Ishikawa (cell line): ENCODE measurements at regions not wholly inside any gene's neighbourhood (a gene's known extent, or its start where the extent isn't known, plus 50 kb on each side); places are given as distances from the start of the nearest gene placed in this dataset.

Experiments
- CEBPB ChIP-seq: IDR thresholded peaks from 2 replicates; pipeline ENCODE4 v1.6.1; 2012
- CREB1 ChIP-seq: IDR thresholded peaks from 2 replicates; pipeline ENCODE4 v1.6.1; 2012; ENCODE audit warnings: low read depth
- EGR1 ChIP-seq: IDR thresholded peaks from 2 replicates; pipeline ENCODE4 v1.6.1; 2012
- EP300 ChIP-seq: IDR thresholded peaks from 2 replicates; pipeline ENCODE4 v1.6.1; 2012; ENCODE audit warnings: borderline replicate concordance
- FOXM1 ChIP-seq: IDR thresholded peaks from 2 replicates; pipeline ENCODE4 v1.6.1; 2012; ENCODE audit warnings: low read depth, borderline replicate concordance
- NFIC ChIP-seq: IDR thresholded peaks from 2 replicates; pipeline ENCODE4 v1.6.1; 2012
- RAD21 ChIP-seq: IDR thresholded peaks from 2 replicates; pipeline ENCODE4 v1.6.1; 2012; ENCODE audit warnings: low read depth
- REST ChIP-seq: IDR thresholded peaks from 2 replicates; pipeline ENCODE4 v1.6.1; 2012; ENCODE audit warnings: low read depth, mild to moderate bottlenecking
- TAF1 ChIP-seq: IDR thresholded peaks from 2 replicates; pipeline ENCODE4 v1.6.1; 2012; ENCODE audit warnings: low read depth, mild to moderate bottlenecking
- TCF12 ChIP-seq: IDR thresholded peaks from 2 replicates; pipeline ENCODE4 v1.6.1; 2012; ENCODE audit warnings: low read depth
- TEAD4 ChIP-seq: IDR thresholded peaks from 2 replicates; pipeline ENCODE4 v1.6.1; 2012
- USF1 ChIP-seq: IDR thresholded peaks from 2 replicates; pipeline ENCODE4 v1.6.1; 2012
- YY1 ChIP-seq: IDR thresholded peaks from 2 replicates; pipeline ENCODE4 v1.6.1; 2012; ENCODE audit warnings: low read depth
- ZBTB7A ChIP-seq: IDR thresholded peaks from 2 replicates; pipeline ENCODE4 v1.6.1; 2012; ENCODE audit warnings: low read depth
- TF ChIP-seq, protein P1 (sequence below): IDR thresholded peaks from 2 replicates; pipeline ENCODE4 v1.6.1; 2012

DNA sequence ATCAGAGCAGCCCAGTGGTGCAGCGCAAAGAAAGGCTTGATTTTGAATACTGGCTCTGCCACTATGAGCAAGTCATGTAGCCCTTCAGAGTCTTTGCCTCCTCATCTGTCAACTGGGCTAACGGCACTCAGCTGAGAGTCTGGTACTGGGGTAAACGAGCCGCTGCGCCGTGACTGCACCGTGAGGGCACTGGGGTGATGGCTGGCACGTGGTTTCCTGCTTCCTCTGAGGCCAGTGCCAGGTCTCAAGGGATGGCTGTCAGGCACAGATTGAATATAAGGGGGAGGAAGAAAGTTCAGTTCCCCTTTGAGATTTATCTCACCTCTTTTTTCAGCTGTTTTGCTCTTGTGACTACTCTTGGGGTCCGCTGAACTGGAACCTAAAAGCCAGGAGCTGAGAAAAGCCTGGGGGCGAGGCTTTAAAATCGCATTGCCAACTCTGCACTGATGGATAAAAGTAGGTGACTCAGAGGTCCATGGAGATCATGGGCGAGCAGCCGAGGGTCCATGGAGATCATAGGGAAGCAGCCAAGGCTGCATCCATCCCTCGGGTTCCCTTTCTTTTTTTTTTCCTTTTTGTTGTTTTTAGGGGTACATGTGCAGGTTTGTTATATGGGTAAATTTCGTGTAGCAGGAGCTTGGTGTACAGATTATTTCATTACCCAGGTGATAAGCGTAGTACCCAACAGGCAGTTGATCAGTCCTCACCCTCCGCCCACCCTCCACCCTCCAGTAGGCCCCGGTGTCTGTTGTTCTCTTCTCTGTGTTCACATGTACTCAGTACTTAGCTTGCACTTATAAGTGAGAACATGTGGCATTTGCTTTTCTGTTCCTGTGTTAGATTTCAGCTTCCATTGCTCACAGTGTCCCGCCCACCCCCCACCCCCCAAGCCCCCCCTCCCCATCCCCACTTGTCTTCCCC lies 114.3 kb downstream of the SPP2 start:
- no peak for TF ChIP-seq RAD21
- TF ChIP-seq YY1 = no peak
- TF ChIP-seq CREB1 = no peak
- no peak for TF ChIP-seq TAF1
- TF ChIP-seq FOXM1 = no peak
- TF ChIP-seq NFIC = no peak
- TF ChIP-seq EGR1 = no peak
- no peak for TF ChIP-seq TCF12
- no peak for TF ChIP-seq USF1
- no peak for TF ChIP-seq EP300
- no peak for TF ChIP-seq REST
- TF ChIP-seq, protein P1, sequence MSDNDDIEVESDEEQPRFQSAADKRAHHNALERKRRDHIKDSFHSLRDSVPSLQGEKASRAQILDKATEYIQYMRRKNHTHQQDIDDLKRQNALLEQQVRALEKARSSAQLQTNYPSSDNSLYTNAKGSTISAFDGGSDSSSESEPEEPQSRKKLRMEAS = no peak
- no peak for TF ChIP-seq ZBTB7A
- TF ChIP-seq CEBPB = no peak

DNA sequence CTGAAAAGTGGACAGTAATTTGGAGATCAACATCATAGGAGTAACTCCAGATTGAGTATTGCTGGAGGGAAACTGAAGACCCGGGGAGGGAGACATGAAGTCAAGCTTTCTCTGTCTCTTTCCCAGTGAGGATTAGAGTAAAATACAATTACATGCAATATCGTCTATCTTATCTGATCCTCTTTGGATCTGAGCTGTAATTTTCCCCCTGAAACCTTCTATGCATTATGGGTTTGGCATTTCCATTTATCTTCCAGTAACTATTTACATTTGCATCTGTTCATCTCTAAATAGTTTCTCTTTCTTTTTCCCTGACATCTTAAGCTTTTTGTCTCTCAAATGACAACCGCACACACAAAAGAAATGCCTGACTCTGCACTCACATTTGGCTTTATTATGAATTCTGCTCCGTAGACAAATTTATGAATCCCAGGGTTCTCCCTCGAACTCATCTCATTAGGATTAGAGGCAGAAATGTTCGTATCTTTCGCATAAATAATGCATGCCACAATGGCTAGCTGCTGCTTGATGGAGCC lies 113.1 kb downstream of the SPP2 start:
- TF ChIP-seq EGR1 (no peak), EP300 (no peak), NFIC (no peak), CEBPB (no peak), USF1 (no peak)

DNA sequence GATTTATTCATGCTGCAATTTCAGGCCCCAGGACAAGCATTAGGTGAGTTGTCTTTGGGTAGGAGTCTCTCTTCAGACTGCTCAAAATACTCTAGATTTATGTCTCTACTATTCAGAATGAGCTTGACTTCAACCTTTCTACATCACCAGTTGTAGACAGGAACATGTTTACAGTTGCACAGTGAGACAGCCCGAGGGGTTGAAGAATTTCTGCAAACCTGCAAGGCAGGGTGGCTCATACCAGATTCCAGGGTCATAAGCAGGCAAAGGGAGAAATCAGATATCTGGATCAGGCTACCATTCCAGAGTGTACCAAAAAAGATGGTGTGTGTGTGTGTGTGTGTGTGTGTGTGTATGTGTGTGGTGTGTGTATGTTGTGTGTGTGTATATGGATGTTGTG lies 112.4 kb downstream of the SPP2 start:
- TF ChIP-seq YY1 = no peak
- TF ChIP-seq FOXM1 = no peak

GRCh38 chr2:234161932-234162331 lies 111.4 kb downstream of the SPP2 start:
- TF ChIP-seq CEBPB (no peak), CREB1 (no peak), RAD21 (no peak), FOXM1 (no peak), TEAD4 (no peak), ZBTB7A (no peak), TAF1 (no peak), TCF12 (no peak), USF1 (no peak), EGR1 (no peak), YY1 (no peak), REST (no peak), EP300 (no peak)
- TF ChIP-seq, protein P1 = no peak

GRCh38 chr2:234158812-234159211 lies 108.3 kb downstream of the SPP2 start:
- TF ChIP-seq EP300 (no peak), FOXM1 (no peak), TCF12 (no peak), NFIC (no peak), USF1 (no peak), ZBTB7A (no peak), CEBPB (no peak), CREB1 (no peak), TEAD4 (no peak), EGR1 (no peak), TAF1 (no peak), YY1 (no peak), REST (no peak), RAD21 (no peak)
- TF ChIP-seq, protein P1 = no peak
